ENCODE measurements at regions not wholly inside any gene's neighbourhood (a gene's known extent, or its start where the extent isn't known, plus 50 kb on each side); places are given as distances from the start of the nearest gene placed in this dataset.
A peak's percentile ranks its signal among the peaks of the same experiment; 100 is the strongest.
"Not testable (repeated sequence)": the region's sequence is repeated elsewhere in the genome, so short reads cannot be mapped to it uniquely, and the experiment has no call there.

DNA sequence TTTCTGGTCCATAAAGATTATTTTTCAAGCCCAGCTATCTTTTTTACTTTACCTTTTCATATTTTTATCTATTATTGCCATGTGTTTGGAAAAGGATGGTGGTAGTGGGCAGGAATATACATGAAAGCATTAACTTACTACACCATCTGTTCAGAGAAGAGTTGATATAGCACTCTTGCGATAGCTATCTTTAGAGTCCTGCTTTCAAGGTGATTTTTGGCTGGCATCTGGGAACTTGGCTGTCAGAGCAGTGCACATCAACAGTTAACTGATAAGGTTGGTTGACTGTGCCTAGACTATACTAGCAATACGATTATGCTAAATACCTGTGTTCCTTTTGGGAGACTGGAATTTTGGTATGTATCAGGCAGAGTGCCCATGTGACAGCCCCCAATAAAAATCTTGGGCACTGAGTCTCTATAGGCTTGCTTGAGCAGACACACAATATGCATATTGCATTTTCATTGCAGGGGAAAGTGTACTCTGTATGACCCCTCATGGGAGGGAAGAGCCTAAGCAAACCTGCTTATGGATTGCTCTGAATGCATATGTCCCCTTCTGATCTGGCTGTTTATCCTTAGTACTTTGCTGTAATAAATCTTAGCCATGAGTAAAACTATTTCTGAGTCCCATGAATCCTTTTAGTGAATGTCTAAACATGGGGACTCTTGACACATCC, 227.6 kb upstream of the C9orf72 start:
- Mint-ChIP-seq H3K27ac (no peak overlapping the region), H3K4me1 (no peaks in the 10 kb centered on the region), H3K27me3 (peaks cover 7% of the 10 kb centered on the region), H3K9me3 (no peaks in the 10 kb centered on the region), H3K4me3 (no peak overlapping the region)
- DNase-seq (no peak), ATAC-seq (no peak)

DNA sequence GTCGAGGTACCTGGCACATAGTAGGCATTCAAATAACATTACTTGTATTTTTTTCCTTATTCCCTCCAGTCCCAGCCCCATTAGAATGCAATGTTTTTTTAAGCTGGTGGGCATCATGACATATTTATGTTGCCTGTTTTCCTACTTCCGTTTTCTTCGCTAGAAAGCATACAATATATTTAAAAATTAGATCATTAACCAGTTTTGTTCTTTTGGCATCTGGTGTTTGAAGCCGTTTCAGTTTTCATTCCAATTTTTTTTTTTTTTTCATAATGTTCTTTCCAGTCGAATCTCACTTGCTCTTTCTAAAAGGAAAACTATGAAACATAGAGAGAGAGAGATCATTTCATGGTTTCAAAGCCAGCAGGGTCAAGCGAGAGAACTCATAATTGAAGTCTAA, 228.3 kb upstream of the C9orf72 start:
- no peak for DNase-seq
- Mint-ChIP-seq H3K4me3 (no peak overlapping the region), H3K27me3 (peaks cover 7% of the 10 kb centered on the region), H3K9me3 (no peaks in the 10 kb centered on the region), H3K27ac (no peak overlapping the region), H3K4me1 (no peaks in the 10 kb centered on the region)
- no peak for ATAC-seq

GRCh38 chr9:27802418-27802817, 229.1 kb upstream of the C9orf72 start:
- Mint-ChIP-seq H3K4me3 (no peak overlapping the region), H3K27me3 (peaks cover 7% of the 10 kb centered on the region), H3K9me3 (no peaks in the 10 kb centered on the region), H3K27ac (no peak overlapping the region), H3K4me1 (no peaks in the 10 kb centered on the region)
- no peak for ATAC-seq
- no peak for DNase-seq

DNA sequence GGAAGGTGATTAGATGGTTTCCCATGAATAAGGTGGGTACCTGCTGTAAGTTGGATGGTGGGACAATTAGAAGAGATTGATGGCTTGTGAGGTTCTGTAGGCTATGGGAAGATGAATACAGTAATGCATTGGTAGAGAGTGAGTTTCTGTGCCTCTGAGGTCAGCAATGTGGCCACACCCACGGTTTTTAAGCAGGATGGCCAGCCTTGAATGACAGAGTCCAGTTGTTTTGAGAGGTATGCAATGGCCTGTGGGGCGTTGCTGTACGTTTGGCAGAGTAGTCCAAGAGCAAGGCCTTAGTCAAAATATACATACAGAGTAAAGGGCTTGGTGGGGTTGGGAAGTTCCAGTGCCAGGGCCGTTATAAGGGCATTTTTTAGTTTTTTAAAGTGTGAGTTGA, 235.6 kb upstream of the C9orf72 start:
- Mint-ChIP-seq H3K4me3 (no peak overlapping the region), H3K9me3 (no peaks in the 10 kb centered on the region), H3K27me3 (no peaks in the 10 kb centered on the region), H3K4me1 (no peaks in the 10 kb centered on the region), H3K27ac (no peak overlapping the region)
- no peak for ATAC-seq
- no peak for DNase-seq

GRCh38 chr9:27817747-27818146, 244.5 kb upstream of the C9orf72 start:
- Mint-ChIP-seq H3K4me3 (no peak overlapping the region), H3K27me3 (no peaks in the 10 kb centered on the region), H3K27ac (no peak overlapping the region), H3K4me1 (no peaks in the 10 kb centered on the region), H3K9me3 (no peaks in the 10 kb centered on the region)
- ATAC-seq (no peak), DNase-seq (no peak)

- Mint-ChIP-seq H3K9me3 (no peaks in the 10 kb centered on the region), H3K27me3 (no peaks in the 10 kb centered on the region), H3K4me3 (no peak overlapping the region), H3K27ac (no peak overlapping the region), H3K4me1 (no peaks in the 10 kb centered on the region)
- DNase-seq (no peak), ATAC-seq (no peak)
Observed at GRCh38 chr9:27818348-27818747, 245.1 kb upstream of the C9orf72 start.

DNA sequence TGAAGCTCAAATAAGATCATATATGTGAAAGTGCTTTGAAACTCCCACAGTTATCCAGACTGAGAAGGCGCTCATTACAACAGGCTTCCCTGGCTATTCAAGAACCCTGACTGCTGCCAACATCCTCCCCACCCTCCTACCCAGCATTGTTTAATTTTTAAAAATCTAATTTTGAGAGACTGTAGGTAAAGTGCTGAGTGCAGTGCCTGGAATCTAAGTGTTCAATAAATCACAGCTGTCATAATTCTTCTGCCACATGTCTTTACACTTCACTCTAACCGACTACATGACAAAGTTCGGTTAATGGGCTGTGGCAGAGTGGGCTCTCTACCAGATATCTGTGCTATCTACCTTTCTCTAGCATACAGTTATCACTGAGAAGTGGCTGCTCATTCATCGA, 255.6 kb upstream of the C9orf72 start:
- Mint-ChIP-seq H3K27me3 (peaks cover 7% of the 10 kb centered on the region), H3K4me3 (no peak overlapping the region), H3K4me1 (no peaks in the 10 kb centered on the region), H3K9me3 (no peaks in the 10 kb centered on the region), H3K27ac (no peak overlapping the region)
- no peak for DNase-seq
- no peak for ATAC-seq

DNA sequence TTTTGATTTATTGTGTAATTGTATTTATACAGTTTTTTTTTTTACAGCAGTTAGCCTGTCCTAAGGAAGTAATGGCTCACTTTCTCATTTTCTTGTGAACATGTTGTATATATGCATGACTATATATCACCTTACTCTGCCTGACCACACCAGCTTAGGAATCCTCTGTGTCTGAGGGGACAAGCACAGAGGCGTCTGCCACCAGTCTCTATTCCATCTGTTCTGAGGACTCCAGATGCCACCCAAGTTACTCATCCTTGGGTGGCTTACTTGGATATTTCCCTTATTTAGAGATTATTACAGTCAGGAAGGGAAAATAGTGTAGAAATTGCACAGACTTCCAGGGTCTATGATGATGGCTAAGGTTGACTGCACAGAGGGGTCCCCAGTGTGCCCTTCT, 256.3 kb upstream of the C9orf72 start:
- Mint-ChIP-seq H3K27ac (peak overlapping the region in 1 of 2 donors; percentile 60), H3K4me1 (no peaks in the 10 kb centered on the region), H3K27me3 (peaks cover 14% of the 10 kb centered on the region), H3K9me3 (no peaks in the 10 kb centered on the region), H3K4me3 (no peak overlapping the region)
- DNase-seq (no peak), ATAC-seq (no peak)

GRCh38 chr9:27832108-27832507, 258.8 kb upstream of the C9orf72 start:
- not testable (repeated sequence) for H3K4me3 Mint-ChIP-seq, H3K9me3 Mint-ChIP-seq, H3K27ac Mint-ChIP-seq, DNase-seq, H3K4me1 Mint-ChIP-seq, ATAC-seq
- H3K27me3 Mint-ChIP-seq = peaks cover 17% of the 10 kb centered on the region

GRCh38 chr9:27835286-27835685, 262.0 kb upstream of the C9orf72 start:
- H3K9me3 Mint-ChIP-seq = peaks cover 5 to 8% of the 10 kb centered on the region in 2 donors

DNA sequence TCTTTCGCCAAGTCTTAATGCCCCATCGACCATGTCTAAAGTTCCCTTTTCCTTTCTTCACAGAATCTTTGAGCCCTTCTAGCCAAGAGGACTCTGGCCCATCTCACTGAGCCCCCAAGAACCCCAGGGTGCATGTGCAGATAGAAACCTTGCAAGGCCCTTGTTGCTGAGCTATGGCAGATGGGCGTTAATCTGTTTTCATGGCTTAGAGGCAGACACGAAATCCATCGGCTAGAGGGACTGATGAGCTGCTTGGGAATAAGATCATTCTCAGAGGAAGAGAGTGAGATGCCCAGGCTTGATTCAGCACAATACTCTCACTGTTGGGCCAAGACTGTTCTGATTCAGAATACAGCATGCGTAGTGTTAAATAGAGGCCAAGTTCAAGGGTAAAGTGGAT, 262.5 kb upstream of the C9orf72 start:
- no peaks in the 10 kb centered on the region for H3K4me1 Mint-ChIP-seq
- H3K27me3 Mint-ChIP-seq = peaks cover 27% of the 10 kb centered on the region
- H3K4me3 Mint-ChIP-seq = no peak overlapping the region
- DNase-seq = no peak
- ATAC-seq = no peak
- H3K27ac Mint-ChIP-seq = no peak overlapping the region
- peaks cover 5 to 8% of the 10 kb centered on the region in 2 donors for H3K9me3 Mint-ChIP-seq

More at GRCh38 chr9:27835286-27835685, 262.0 kb upstream of the C9orf72 start:
- DNase-seq (no peak), ATAC-seq (no peak)
- Mint-ChIP-seq H3K27ac (no peak overlapping the region), H3K27me3 (peaks cover 27% of the 10 kb centered on the region), H3K4me1 (no peaks in the 10 kb centered on the region), H3K4me3 (no peak overlapping the region)

DNA sequence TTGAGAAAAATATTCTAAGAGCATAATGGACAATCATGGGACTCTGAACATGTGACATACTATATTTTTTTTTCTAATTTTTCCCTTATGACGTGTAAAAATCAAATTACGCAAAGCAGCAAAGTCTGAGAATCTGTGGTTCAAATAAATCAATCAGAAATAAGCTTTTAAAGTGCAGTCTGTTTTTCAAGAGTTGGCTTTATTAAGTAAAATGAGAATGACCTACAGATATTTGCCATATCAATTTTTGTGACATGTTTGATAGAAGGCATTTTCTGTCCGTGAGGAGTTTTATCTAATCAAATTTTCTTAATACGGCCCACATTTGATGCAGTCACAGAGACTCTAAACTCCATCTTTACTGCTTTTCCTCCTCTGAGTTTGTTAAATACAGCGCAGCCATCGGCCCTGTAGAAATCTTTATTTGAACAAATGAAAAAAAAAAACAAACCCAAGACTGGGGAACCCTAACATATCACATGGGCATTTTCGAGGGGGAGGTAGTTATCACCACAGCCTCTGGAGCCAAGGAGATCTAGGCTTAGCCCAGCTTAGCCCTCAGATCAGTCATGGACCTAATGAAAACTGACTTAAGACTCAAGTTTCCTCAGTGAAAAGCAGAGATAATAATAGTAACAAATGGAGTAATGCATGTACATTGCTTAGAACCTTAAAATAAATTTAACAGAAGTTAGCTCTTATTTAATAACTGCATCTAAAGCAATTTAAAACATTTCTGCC, 263.6 kb upstream of the C9orf72 start:
- Mint-ChIP-seq H3K4me3 (no peak overlapping the region), H3K27ac (no peak overlapping the region), H3K4me1 (no peaks in the 10 kb centered on the region), H3K9me3 (peaks cover 5 to 8% of the 10 kb centered on the region in 2 donors), H3K27me3 (peaks cover 27% of the 10 kb centered on the region)
- ATAC-seq = no peak
- no peak for DNase-seq

GRCh38 chr9:27838876-27839275, 265.6 kb upstream of the C9orf72 start:
- DNase-seq (no peak), ATAC-seq (no peak)
- H3K9me3 Mint-ChIP-seq = peaks cover 5 to 8% of the 10 kb centered on the region in 2 donors
- no peak overlapping the region for H3K27ac Mint-ChIP-seq
- no peak overlapping the region for H3K4me3 Mint-ChIP-seq
- H3K27me3 Mint-ChIP-seq = peaks cover 21% of the 10 kb centered on the region
- no peaks in the 10 kb centered on the region for H3K4me1 Mint-ChIP-seq

- ATAC-seq, H3K27ac Mint-ChIP-seq, H3K4me3 Mint-ChIP-seq, DNase-seq, H3K4me1 Mint-ChIP-seq: not testable (repeated sequence)
- H3K9me3 Mint-ChIP-seq = peaks cover 5 to 16% of the 10 kb centered on the region in 2 donors
- peaks cover 12% of the 10 kb centered on the region for H3K27me3 Mint-ChIP-seq
Observed at GRCh38 chr9:27839767-27840166, 266.5 kb upstream of the C9orf72 start.

- peaks cover 0 to 8% of the 10 kb centered on the region in 2 donors for H3K9me3 Mint-ChIP-seq
- H3K4me3 Mint-ChIP-seq = no peak overlapping the region
- DNase-seq (no peak), ATAC-seq (no peak)
- H3K27me3 Mint-ChIP-seq = peaks cover 3% of the 10 kb centered on the region
- no peaks in the 10 kb centered on the region for H3K4me1 Mint-ChIP-seq
- H3K27ac Mint-ChIP-seq = no peak overlapping the region
Observed at GRCh38 chr9:27844797-27845196, 271.5 kb upstream of the C9orf72 start.

DNA sequence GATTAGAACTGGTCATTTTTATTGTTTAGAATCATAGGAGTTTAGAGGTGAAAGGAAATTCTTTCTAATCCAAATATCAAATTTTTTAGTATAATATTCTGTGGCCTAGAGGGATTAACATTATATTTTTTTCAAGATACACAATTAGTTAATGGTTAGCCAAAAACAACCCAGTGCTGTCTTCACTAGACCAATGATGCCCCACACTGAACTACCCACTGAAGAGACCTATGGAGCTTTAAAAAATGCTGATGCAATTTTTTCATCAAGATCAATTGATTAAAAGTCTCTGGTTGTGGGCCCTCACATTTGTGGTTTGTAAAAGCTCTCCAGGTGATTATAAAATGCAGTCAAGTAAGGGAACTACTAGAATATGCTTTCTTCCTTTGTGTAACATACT, 274.1 kb upstream of the C9orf72 start:
- Mint-ChIP-seq H3K4me3 (no peak overlapping the region), H3K9me3 (peaks cover 0 to 8% of the 10 kb centered on the region in 2 donors), H3K27ac (no peak overlapping the region), H3K4me1 (no peaks in the 10 kb centered on the region), H3K27me3 (peaks cover 8% of the 10 kb centered on the region)
- no peak for ATAC-seq
- no peak for DNase-seq

All from stimulated activated naive CD8-positive, alpha-beta T cell treated with anti-CD3 and anti-CD28 coated beads, Interleukin-15, amount 100 ng/mL, for 72 hours (primary cell).